ENCODE measurements at regions not wholly inside any gene's neighbourhood (a gene's known extent, or its start where the extent isn't known, plus 50 kb on each side); places are given as distances from the start of the nearest gene placed in this dataset.

DNA sequence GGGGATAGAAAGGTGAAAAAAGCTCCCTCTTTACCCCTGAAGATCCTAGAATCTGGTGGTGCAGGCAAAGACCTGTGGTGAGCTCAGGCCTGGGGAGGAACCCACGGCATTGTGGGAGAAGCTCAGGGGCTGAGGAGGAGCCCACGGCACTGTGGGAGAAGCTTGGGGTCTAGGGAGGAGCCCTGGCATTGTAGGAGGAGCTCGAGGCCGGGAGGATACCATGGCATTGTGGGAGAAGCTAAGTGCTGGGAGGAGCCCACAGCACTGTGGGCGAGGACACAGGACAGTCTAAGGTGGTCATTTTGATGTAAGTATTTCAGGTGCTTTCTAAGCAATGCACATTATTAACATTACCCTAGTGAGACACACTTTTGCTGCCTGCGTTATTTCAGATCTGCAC lies 179.7 kb downstream of the HSD17B3 start:
- DNase-seq, result no peak
- H3K36me3 ChIP-seq, result no peaks in the 10 kb centered on the region
- intact Hi-C loops (cut with DNase I), result no loop called here
- H3K9me3 ChIP-seq, result no peaks in the 10 kb centered on the region
- H3K27me3 ChIP-seq, result no peaks in the 10 kb centered on the region
- TF ChIP-seq POLR2A (IDR thresholded peaks at IDR 0.05), result no peak
- TF ChIP-seq, protein P1, sequence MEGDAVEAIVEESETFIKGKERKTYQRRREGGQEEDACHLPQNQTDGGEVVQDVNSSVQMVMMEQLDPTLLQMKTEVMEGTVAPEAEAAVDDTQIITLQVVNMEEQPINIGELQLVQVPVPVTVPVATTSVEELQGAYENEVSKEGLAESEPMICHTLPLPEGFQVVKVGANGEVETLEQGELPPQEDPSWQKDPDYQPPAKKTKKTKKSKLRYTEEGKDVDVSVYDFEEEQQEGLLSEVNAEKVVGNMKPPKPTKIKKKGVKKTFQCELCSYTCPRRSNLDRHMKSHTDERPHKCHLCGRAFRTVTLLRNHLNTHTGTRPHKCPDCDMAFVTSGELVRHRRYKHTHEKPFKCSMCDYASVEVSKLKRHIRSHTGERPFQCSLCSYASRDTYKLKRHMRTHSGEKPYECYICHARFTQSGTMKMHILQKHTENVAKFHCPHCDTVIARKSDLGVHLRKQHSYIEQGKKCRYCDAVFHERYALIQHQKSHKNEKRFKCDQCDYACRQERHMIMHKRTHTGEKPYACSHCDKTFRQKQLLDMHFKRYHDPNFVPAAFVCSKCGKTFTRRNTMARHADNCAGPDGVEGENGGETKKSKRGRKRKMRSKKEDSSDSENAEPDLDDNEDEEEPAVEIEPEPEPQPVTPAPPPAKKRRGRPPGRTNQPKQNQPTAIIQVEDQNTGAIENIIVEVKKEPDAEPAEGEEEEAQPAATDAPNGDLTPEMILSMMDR (IDR thresholded peaks at IDR 0.05), result no peak
- no peaks in the 10 kb centered on the region for H3K4me1 ChIP-seq
- H3K27ac ChIP-seq, result no peak overlapping the region
- H3K4me3 ChIP-seq (replicated peaks in 1 of 3), result no peak overlapping the region
- WGBS, 2 donors, result 84 to 87% methylated on average over 6 of the region's 6 CpGs

DNA sequence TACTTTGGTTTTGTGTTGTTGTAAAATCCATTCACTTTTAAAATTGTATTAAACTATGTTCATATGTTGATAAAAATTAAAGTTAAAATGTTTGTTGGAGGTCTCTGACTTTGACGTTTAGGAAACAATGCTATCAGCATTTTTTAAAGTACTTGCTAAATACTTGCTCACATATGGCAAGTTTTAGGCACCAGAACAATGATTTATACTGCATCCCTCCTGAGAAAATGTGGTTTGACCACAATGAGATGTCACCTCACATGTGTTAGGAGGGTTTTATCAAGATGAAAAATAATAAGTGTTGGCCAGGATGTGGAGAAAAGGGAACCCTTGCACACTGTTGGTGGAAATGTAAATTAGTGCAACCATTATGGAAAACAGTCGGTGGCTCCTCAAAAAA lies 180.8 kb downstream of the HSD17B3 start:
- no peak for DNase-seq
- no peaks in the 10 kb centered on the region for H3K27me3 ChIP-seq
- no peaks in the 10 kb centered on the region for H3K36me3 ChIP-seq
- TF ChIP-seq POLR2A (IDR thresholded peaks at IDR 0.05), result no peak
- TF ChIP-seq, protein P1 (IDR thresholded peaks at IDR 0.05), result no peak
- no peaks in the 10 kb centered on the region for H3K9me3 ChIP-seq
- no peak overlapping the region for H3K27ac ChIP-seq
- H3K4me1 ChIP-seq, result peaks cover 0 to 7% of the 10 kb centered on the region in 2 donors
- intact Hi-C loops (cut with DNase I), result no loop called here
- no peak overlapping the region for H3K4me3 ChIP-seq (replicated peaks in 1 of 3)
- WGBS, 2 donors, result 62 to 76% methylated on average over 2 of the region's 2 CpGs

DNA sequence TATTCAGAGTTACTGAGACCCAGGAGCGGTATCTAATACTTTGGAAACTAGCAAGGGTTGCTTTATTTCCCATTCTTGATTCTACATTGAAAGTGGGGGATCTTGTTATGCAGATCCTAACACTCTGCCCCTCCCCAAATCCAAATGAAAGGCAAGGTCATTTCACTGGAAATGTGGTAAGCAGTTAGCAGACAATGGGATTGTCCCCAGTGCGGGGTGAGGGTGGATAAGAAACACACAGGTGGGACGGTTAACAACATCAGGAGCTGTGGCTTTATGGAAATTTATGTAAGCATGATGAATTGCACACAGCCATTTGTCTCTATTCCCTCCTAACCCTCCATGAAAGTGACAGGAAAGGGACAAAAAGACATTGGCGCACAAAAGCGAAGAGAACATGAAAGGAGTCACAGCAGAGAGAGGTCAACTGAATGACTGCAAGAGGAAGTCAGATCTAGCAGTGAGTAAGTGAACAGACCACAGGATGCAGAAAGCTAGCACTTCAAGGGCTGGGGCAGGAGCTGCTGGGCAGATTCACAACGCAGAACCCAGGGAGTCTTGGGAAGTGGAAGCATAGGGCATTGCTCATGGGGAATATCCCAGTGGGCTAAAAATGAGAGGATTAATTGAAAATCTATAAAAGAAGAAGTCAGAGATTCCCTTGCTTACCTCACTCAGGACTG lies 184.4 kb downstream of the HSD17B3 start:
- H3K27ac ChIP-seq, result no peak overlapping the region
- no peaks in the 10 kb centered on the region for H3K27me3 ChIP-seq
- 86 to 90% methylated on average over 6 of the region's 6 CpGs for WGBS, 2 donors
- DNase-seq, result no peak
- no peak overlapping the region for H3K4me3 ChIP-seq (replicated peaks in 1 of 3)
- no peaks in the 10 kb centered on the region for H3K9me3 ChIP-seq
- peaks cover 0 to 7% of the 10 kb centered on the region in 2 donors for H3K4me1 ChIP-seq
- intact Hi-C loops (cut with DNase I), result no loop called here
- no peaks in the 10 kb centered on the region for H3K36me3 ChIP-seq
- no peak for TF ChIP-seq POLR2A (IDR thresholded peaks at IDR 0.05)
- TF ChIP-seq, protein P1 (IDR thresholded peaks at IDR 0.05), result no peak

DNA sequence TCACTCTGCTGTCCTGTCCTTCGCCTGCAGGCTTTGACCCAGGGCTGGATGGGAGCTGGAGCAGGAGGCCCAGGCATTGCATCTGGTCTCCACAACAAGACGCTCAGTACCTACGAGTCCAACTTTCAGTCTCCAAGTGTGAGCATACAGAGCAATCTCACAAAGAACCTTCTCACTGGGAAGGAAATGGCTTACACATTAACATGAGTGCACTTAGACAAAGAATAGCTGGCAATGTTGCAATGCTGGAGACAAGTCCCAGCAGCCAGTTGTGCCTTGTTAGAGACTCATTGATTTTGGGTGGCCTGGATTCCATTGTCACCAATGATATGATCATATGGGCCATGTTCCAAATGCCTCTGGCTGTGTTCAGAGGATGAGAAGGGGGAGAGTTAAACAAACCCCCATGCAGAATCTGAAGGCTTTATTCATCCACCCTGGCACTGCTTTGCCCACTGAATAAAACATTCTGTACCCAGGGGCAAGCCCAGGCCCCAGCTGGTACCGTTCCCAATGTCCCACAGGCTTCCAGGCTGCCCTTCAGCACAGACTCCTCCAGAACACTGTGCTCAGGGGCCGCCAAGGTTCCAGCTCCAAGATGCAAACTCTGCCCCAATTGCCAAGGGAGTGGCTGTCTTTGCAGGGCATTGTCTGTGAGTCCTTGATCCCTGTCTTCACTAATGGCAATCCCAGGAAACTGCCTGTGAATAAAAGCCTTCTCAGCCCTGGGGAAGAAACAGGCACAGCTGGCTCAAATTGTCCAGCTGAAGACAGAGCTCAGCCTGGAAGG lies 185.5 kb downstream of the HSD17B3 start:
- no peaks in the 10 kb centered on the region for H3K9me3 ChIP-seq
- H3K4me3 ChIP-seq (replicated peaks in 1 of 3), result no peak overlapping the region
- H3K4me1 ChIP-seq, result peaks cover 0 to 7% of the 10 kb centered on the region in 2 donors
- WGBS, 2 donors, result 81 to 93% methylated on average over 5 of the region's 5 CpGs
- H3K27ac ChIP-seq, result no peak overlapping the region
- no peak for DNase-seq
- no peaks in the 10 kb centered on the region for H3K27me3 ChIP-seq
- no peak for TF ChIP-seq POLR2A (IDR thresholded peaks at IDR 0.05)
- TF ChIP-seq, protein P1 (IDR thresholded peaks at IDR 0.05), result no peak
- intact Hi-C loops (cut with DNase I), result no loop called here
- H3K36me3 ChIP-seq, result no peaks in the 10 kb centered on the region

DNA sequence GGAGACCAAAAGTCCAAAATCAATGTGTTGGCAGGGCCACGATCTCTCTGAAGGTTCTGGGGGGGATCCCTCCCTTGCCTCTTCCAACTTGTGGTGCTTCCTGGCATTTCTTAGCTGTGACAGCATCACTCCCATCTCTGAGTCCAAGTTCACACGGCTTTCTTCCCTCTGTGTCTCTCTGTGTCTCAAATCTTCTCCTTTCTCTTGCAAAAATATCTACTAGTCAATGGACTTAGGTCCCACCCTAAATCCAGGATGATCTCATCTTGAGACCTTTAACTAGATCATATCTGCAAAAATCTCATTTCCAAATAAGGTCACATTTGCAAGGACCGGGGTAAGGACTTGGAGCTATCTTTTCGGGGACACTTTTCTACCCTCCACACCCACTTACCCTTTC lies 186.1 kb downstream of the HSD17B3 start:
- H3K36me3 ChIP-seq, result no peaks in the 10 kb centered on the region
- H3K9me3 ChIP-seq, result no peaks in the 10 kb centered on the region
- no peak overlapping the region for H3K27ac ChIP-seq
- peaks cover 0 to 7% of the 10 kb centered on the region in 2 donors for H3K4me1 ChIP-seq
- no peak for TF ChIP-seq POLR2A (IDR thresholded peaks at IDR 0.05)
- TF ChIP-seq, protein P1 (IDR thresholded peaks at IDR 0.05), result no peak
- no peak overlapping the region for H3K4me3 ChIP-seq (replicated peaks in 1 of 3)
- DNase-seq, result no peak
- intact Hi-C loops (cut with DNase I), result no loop called here
- 86 to 88% methylated on average over 4 of the region's 4 CpGs for WGBS, 2 donors
- no peaks in the 10 kb centered on the region for H3K27me3 ChIP-seq
